Cardiac septum (tissue), 1 donor: ENCODE measurements at regions not wholly inside any gene's neighbourhood (a gene's known extent, or its start where the extent isn't known, plus 50 kb on each side); places are given as distances from the start of the nearest gene placed in this dataset.
"Not testable (repeated sequence)": the region's sequence is repeated elsewhere in the genome, so short reads cannot be mapped to it uniquely, and the experiment has no call there.

Source experiments
- DNase-seq: peaks from one replicate; pipeline ENCODE4 v3.0.0-alpha.2; 2020; ENCODE audit warnings: low spot score
- intact Hi-C: fragments of 100-400 bp; cut with DNase I; formaldehyde crosslinking; loops from one replicate; pipeline ENCODE4 v1.14.0; 2022
- donor health status: DM: no; HTN: no; CAD: no.

GRCh38 chr4:127400731-127401346 is 231.9 kb upstream of the INTU start:
- intact Hi-C loops, result no loop called here

GRCh38 chr4:127403471-127404084 is 229.2 kb upstream of the INTU start:
- intact Hi-C loops, result no loop called here
- DNase-seq, result no peak

More at GRCh38 chr4:127400731-127401346, 231.9 kb upstream of the INTU start:
- no peak for DNase-seq

- intact Hi-C loops, result no loop called here
- DNase-seq, result no peak
Observed at GRCh38 chr4:127406187-127406586, 226.6 kb upstream of the INTU start.

GRCh38 chr4:127407572-127407971 is 225.2 kb upstream of the INTU start:
- DNase-seq, intact Hi-C loops: not testable (repeated sequence)

GRCh38 chr4:127410201-127410600 is 222.6 kb upstream of the INTU start:
- DNase-seq, result no peak
- intact Hi-C loops, result no loop called here

- no peak for DNase-seq
- intact Hi-C loops, result no loop called here
Observed at GRCh38 chr4:127410644-127411043, 222.1 kb upstream of the INTU start.

GRCh38 chr4:127414951-127415606 is 217.7 kb upstream of the INTU start:
- no peak for DNase-seq

GRCh38 chr4:127416115-127416514 is 216.6 kb upstream of the INTU start:
- intact Hi-C loops, result no loop called here
- DNase-seq, result no peak

More at GRCh38 chr4:127414951-127415606, 217.7 kb upstream of the INTU start:
- intact Hi-C loops, result no loop called here

- DNase-seq, result no peak
- intact Hi-C loops, result no loop called here
Observed at GRCh38 chr4:127417885-127418535, 214.7 kb upstream of the INTU start.

- intact Hi-C loops, result no loop called here
- no peak for DNase-seq
Observed at GRCh38 chr4:127419431-127419830, 213.3 kb upstream of the INTU start.

- intact Hi-C loops, result no loop called here
- no peak for DNase-seq
Observed at GRCh38 chr4:127421437-127421836, 211.3 kb upstream of the INTU start.

- DNase-seq, result no peak
- intact Hi-C loops, result no loop called here
Observed at GRCh38 chr4:127425202-127425845, 207.4 kb upstream of the INTU start.

- DNase-seq, result no peak
- intact Hi-C loops, result no loop called here
Observed at GRCh38 chr4:127425851-127426250, 206.9 kb upstream of the INTU start.

GRCh38 chr4:127441571-127441970 is 191.2 kb upstream of the INTU start:
- intact Hi-C loops, result no loop called here
- DNase-seq, result no peak

- intact Hi-C loops, result no loop called here
Observed at GRCh38 chr4:127445471-127445870, 187.3 kb upstream of the INTU start.

GRCh38 chr4:127446427-127446885 is 186.3 kb upstream of the INTU start:
- intact Hi-C loops, result no loop called here
- DNase-seq, result no peak

More at GRCh38 chr4:127445471-127445870, 187.3 kb upstream of the INTU start:
- no peak for DNase-seq

- intact Hi-C loops, result no loop called here
- no peak for DNase-seq
Observed at GRCh38 chr4:127448986-127449385, 183.8 kb upstream of the INTU start.

GRCh38 chr4:127449449-127449848 is 183.3 kb upstream of the INTU start:
- DNase-seq, result no peak
- intact Hi-C loops, result no loop called here

- intact Hi-C loops, result no loop called here
- no peak for DNase-seq
Observed at GRCh38 chr4:127450276-127450675, 182.5 kb upstream of the INTU start.

- intact Hi-C loops, result no loop called here
- no peak for DNase-seq
Observed at GRCh38 chr4:127463883-127464282, 168.9 kb upstream of the INTU start.
